Neural progenitor cell (in vitro differentiated cells): ENCODE measurements at regions not wholly inside any gene's neighbourhood (a gene's known extent, or its start where the extent isn't known, plus 50 kb on each side); places are given as distances from the start of the nearest gene placed in this dataset.

Experiments used
- CTCF ChIP-seq: fragments of 200-600 bp; sonication (generic); IDR thresholded peaks from 2 replicates; pipeline ENCODE4 v1.5.1; 2017; ENCODE audit warnings: antibody characterized with exemption, mild to moderate bottlenecking
- EZH2 ChIP-seq: fragments of 200-600 bp; sonication (generic); IDR thresholded peaks from 2 replicates; pipeline ENCODE4 v1.6.1; 2017; ENCODE audit warnings: antibody characterized with exemption, mild to moderate bottlenecking, moderate library complexity

GRCh38 chr13:54980651-54981050, 1952.0 kb downstream of the OLFM4 start:
- TF ChIP-seq CTCF (no peak), EZH2 (no peak)
